BLaER1 treated with 17β-estradiol and CSF1 and Interleukin-3, amounts not matched to agents 10 nM and 100 nM (cell line): ENCODE measurements at regions not wholly inside any gene's neighbourhood (a gene's known extent, or its start where the extent isn't known, plus 50 kb on each side); places are given as distances from the start of the nearest gene placed in this dataset.

Experiments used
- H3K27ac ChIP-seq, 11 experiments: shearing (Covaris generic); formaldehyde crosslinking; 2 replicates each; pipeline ENCODE4 v1.8.1; 2022
- H3K27me3 ChIP-seq, 11 experiments: shearing (Covaris generic); formaldehyde crosslinking; 2 replicates each; pipeline ENCODE4 v1.8.1; 2022
- H3K36me3 ChIP-seq, 11 experiments: shearing (Covaris generic); formaldehyde crosslinking; 2 replicates each; pipeline ENCODE4 v1.8.1; 2022
- H3K4me1 ChIP-seq, 10 experiments: shearing (Covaris generic); formaldehyde crosslinking; 2 replicates each; pipeline ENCODE4 v1.8.1; 2022
- H3K4me2 ChIP-seq, 11 experiments: shearing (Covaris generic); formaldehyde crosslinking; 2 replicates each; pipeline ENCODE4 v1.8.1; 2022
- H3K4me3 ChIP-seq, 10 experiments: shearing (Covaris generic); formaldehyde crosslinking; 2 replicates each; pipeline ENCODE4 v1.8.1; 2022
- H3K9ac ChIP-seq, 11 experiments: shearing (Covaris generic); formaldehyde crosslinking; 2 replicates each; pipeline ENCODE4 v1.8.1; 2022
- H3K9me3 ChIP-seq, 11 experiments: shearing (Covaris generic); formaldehyde crosslinking; replicated peaks in 1 of 11; 2 replicates each; pipeline ENCODE4 v1.8.1; 2022
- H4K20me1 ChIP-seq, 11 experiments: shearing (Covaris generic); formaldehyde crosslinking; 2 replicates each; pipeline ENCODE4 v1.8.1; 2022
- Cebpa-rat ChIP-seq, 11 experiments: shearing (Covaris generic); IDR thresholded peaks; 2 replicates each; pipeline ENCODE4 v1.8.1; 2022

DNA sequence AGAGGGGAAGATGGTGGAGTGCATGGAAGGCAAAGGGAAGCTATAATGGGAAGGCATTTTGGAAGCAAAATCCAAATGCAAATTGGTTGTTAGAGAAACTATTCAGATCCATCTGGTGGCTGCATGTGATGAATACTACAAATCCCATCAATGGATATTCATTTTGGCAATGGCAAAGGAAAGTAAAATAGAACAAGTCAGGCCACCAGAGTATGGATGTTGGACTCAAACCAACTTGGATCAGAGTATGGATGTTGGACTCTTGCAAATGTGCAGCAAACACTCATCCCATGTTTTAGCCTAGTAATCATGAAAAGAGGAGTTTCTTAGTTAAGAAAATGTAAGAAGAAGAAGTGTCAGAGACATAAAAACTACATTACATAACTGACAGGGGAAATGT is 289.6 kb upstream of the DAB1 start:
- H3K9me3 ChIP-seq = peaks cover 0 to 48% (median 28%) of the 10 kb centered on the region in 11 experiments; a peak in 15 of 22 replicates
- H3K36me3 ChIP-seq = no peaks in the 10 kb centered on the region
- H3K4me1 ChIP-seq = peaks cover 0 to 41% (median 25%) of the 10 kb centered on the region in 10 experiments; a peak in 13 of 20 replicates
- H3K4me3 ChIP-seq = no peak overlapping the region
- no peak for TF ChIP-seq Cebpa-rat (IDR thresholded peaks at IDR 0.05)
- H3K4me2 ChIP-seq = peak overlapping the region in 3 of 11 experiments; percentile 52 to 57 (median 56); a peak in 2 of 22 replicates
- no peaks in the 10 kb centered on the region for H3K27me3 ChIP-seq
- no peak overlapping the region for H3K27ac ChIP-seq
- no peaks in the 10 kb centered on the region for H4K20me1 ChIP-seq
- H3K9ac ChIP-seq = no peak overlapping the region

DNA sequence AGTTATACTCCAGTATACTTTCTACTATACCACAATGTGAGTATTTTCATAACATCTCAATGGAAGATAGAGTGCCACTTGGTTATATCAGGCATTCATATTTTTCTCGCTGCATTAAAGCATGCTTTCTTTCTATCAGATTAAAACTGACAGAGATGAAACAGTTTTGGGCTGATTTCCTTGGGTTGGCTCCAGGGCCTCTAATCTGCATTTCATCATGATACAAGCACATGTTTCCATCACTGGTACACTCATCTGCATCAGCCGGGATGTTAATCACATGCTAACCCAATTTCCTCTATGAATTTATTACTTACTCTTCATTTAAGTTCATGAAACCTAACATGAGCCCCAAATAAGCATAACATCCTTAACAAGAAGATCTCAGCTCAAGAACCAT is 289.0 kb upstream of the DAB1 start:
- Histone ChIP-seq H3K4me2 (peak overlapping the region in 6 of 11 experiments; percentile 18 to 57 (median 54); a peak in 10 of 22 replicates), H3K9ac (no peak overlapping the region), H3K27me3 (no peaks in the 10 kb centered on the region), H3K36me3 (no peaks in the 10 kb centered on the region), H3K9me3 (peaks cover 0 to 54% (median 33%) of the 10 kb centered on the region in 11 experiments; a peak in 16 of 22 replicates), H3K4me3 (no peak overlapping the region), H3K4me1 (peaks cover 0 to 45% (median 25%) of the 10 kb centered on the region in 10 experiments; a peak in 13 of 20 replicates), H3K27ac (0 out of 22 replicates have a peak overlapping the region, but pooled peaks of 1 of the 11 experiments have one; percentile 20), H4K20me1 (no peaks in the 10 kb centered on the region)
- no peak for TF ChIP-seq Cebpa-rat (IDR thresholded peaks at IDR 0.05)

DNA sequence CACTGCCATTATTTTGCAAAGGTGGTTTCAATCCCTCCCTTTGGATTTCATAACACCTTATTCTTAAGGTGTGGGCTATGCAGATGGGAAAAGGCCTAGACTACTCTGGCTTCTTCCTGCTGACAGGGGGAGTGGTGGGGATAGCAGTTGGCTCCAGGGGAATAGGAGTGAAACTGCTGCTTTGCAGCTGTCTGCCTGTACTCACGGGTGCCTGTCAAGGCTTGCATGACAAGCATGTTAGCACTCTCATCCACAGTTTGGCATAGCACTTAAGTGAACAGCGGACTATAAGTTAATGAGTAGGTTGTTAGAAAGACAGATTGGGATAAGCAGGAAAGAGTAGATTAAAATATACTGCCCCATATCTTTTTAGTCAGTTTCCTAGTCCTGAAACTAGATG is 287.5 kb upstream of the DAB1 start:
- Histone ChIP-seq H3K4me2 (peak overlapping the region in 8 of 11 experiments; percentile 18 to 57 (median 44); a peak in 14 of 22 replicates), H3K27me3 (no peaks in the 10 kb centered on the region), H3K9me3 (peaks cover 0 to 54% (median 42%) of the 10 kb centered on the region in 11 experiments; a peak in 16 of 22 replicates), H3K27ac (no peak overlapping the region), H3K4me1 (peaks cover 0 to 47% (median 25%) of the 10 kb centered on the region in 10 experiments; a peak in 13 of 20 replicates), H3K36me3 (no peaks in the 10 kb centered on the region), H3K9ac (no peak overlapping the region), H4K20me1 (no peaks in the 10 kb centered on the region), H3K4me3 (no peak overlapping the region)
- no peak for TF ChIP-seq Cebpa-rat (IDR thresholded peaks at IDR 0.05)

DNA sequence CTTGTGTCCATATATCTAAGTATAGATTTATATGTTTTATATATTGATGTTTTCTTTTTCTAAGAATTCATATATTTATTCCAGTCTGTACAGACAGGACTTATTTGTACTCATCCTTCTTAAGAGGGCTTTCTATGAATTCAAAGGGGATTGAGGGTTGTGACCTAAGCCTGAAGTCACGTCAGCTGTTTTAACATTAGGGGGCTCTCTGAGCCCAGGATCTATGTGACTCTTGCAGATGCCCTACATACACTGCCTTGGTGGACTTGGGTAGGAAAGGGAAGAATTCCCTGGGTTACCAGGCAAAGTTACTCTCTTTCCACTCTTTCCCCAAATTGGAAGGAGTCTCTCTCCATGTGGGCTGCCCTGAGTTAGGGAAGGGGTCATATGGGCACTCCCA is 283.8 kb upstream of the DAB1 start:
- Histone ChIP-seq H3K27ac (no peak overlapping the region), H3K36me3 (no peaks in the 10 kb centered on the region), H3K9ac (no peak overlapping the region), H3K9me3 (peaks cover 0 to 27% (median 20%) of the 10 kb centered on the region in 11 experiments; a peak in 12 of 22 replicates), H3K4me2 (peak overlapping the region in 1 of 11 experiments; percentile 14; a peak in 1 of 22 replicates), H3K4me3 (no peak overlapping the region), H4K20me1 (no peaks in the 10 kb centered on the region), H3K4me1 (peaks cover 0 to 43% (median 18%) of the 10 kb centered on the region in 10 experiments; a peak in 13 of 20 replicates), H3K27me3 (no peaks in the 10 kb centered on the region)
- no peak for TF ChIP-seq Cebpa-rat (IDR thresholded peaks at IDR 0.05)

DNA sequence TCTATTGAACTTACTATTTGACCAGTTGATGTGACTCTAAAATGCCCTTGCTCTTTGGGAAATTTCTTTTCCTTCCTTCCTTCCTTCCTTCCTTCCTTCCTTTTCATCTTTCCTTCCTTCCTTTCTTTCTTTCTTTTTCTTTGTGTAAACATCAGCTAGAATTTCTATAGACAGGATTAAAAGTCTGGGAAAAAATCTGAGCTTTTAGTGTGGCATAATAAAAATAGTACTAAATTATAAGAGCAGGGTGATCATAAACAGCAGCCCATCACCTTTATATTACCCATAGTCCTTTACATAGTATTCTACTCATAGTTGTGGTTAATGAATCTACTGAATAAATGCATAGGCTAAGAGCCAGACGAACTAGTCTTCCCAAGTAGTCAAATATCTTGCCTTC is 281.0 kb upstream of the DAB1 start:
- Histone ChIP-seq H3K4me2 (no peak overlapping the region), H3K27ac (no peak overlapping the region), H3K9ac (no peak overlapping the region), H3K9me3 (peaks cover 0 to 37% (median 21%) of the 10 kb centered on the region in 11 experiments; a peak in 13 of 22 replicates), H4K20me1 (no peaks in the 10 kb centered on the region), H3K4me1 (peaks cover 0 to 16% (median 0%) of the 10 kb centered on the region in 10 experiments; a peak in 7 of 20 replicates), H3K27me3 (no peaks in the 10 kb centered on the region), H3K4me3 (no peak overlapping the region), H3K36me3 (no peaks in the 10 kb centered on the region)
- TF ChIP-seq Cebpa-rat (IDR thresholded peaks at IDR 0.05) = no peak

DNA sequence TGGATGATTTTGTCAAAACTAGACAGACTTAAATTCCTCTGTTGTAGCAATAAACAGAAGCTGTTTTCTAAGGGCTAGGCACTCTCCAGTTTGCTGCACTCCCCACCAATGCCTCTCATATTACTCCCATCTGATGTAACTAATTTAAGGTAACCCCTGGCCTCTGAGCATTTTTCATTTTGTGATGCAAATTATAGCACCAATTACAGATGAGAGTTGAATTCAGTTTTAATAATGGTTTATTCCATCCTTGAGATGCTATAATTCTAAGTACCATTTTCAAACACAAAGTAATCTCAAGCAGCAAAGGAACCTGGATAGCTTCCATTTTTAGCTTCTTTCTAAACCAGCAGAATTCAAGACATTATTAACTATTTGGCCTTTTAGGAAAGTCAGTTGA is 280.4 kb upstream of the DAB1 start:
- peaks cover 0 to 16% (median 0%) of the 10 kb centered on the region in 10 experiments; a peak in 7 of 20 replicates for H3K4me1 ChIP-seq
- no peaks in the 10 kb centered on the region for H4K20me1 ChIP-seq
- H3K4me2 ChIP-seq = no peak overlapping the region
- H3K9ac ChIP-seq = no peak overlapping the region
- H3K4me3 ChIP-seq = no peak overlapping the region
- TF ChIP-seq Cebpa-rat (IDR thresholded peaks at IDR 0.05) = no peak
- H3K36me3 ChIP-seq = no peaks in the 10 kb centered on the region
- no peak overlapping the region for H3K27ac ChIP-seq
- H3K27me3 ChIP-seq = no peaks in the 10 kb centered on the region
- peaks cover 0 to 32% (median 20%) of the 10 kb centered on the region in 11 experiments; a peak in 13 of 22 replicates for H3K9me3 ChIP-seq

DNA sequence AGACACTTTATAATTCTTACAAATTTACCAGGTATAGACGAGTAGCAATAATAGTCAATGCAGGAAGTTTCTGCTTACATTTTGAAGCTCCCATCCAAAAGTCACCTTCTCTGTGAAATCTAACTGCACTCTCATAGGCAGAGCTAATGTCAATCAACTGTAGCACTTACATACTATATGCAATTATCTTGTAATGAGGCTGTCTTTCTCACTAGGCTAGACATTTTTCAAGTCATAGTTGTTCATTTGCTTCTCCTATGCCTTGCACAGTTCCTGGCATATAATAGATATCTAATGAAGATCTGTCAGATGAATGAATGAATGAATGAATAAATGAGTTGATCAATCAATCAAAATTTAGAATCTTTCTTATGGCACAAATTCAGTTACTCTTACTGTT is 273.0 kb upstream of the DAB1 start:
- no peak overlapping the region for H3K9ac ChIP-seq
- no peak overlapping the region for H3K4me2 ChIP-seq
- no peak overlapping the region for H3K4me3 ChIP-seq
- H3K9me3 ChIP-seq = peaks cover 23 to 31% (median 25%) of the 10 kb centered on the region in 11 experiments
- H4K20me1 ChIP-seq = no peaks in the 10 kb centered on the region
- no peak for TF ChIP-seq Cebpa-rat (IDR thresholded peaks at IDR 0.05)
- H3K4me1 ChIP-seq = no peaks in the 10 kb centered on the region
- no peak overlapping the region for H3K27ac ChIP-seq
- no peaks in the 10 kb centered on the region; a peak in 2 of 22 replicates for H3K36me3 ChIP-seq
- H3K27me3 ChIP-seq = no peaks in the 10 kb centered on the region

DNA sequence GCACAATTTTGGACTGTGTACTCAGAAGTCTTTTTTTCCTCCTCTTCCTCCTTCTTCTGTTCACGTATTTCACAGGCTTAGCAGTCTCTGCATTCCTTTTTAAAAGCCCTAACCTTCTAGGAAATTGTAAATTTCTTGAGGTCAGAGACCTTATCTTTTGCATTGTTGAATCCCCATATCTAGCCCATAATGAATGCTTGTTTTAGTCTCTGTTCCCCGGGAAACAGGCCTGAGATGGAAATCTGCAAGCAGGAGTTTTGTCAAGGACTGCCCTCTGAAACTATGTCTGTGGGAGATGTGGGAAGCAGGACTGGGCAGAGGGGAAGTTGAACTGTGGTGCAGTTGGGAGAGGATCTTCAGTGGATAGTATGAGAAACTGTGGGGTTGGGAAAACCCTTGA is 272.2 kb upstream of the DAB1 start:
- no peaks in the 10 kb centered on the region for H4K20me1 ChIP-seq
- H3K9ac ChIP-seq = no peak overlapping the region
- H3K4me3 ChIP-seq = no peak overlapping the region
- no peak overlapping the region for H3K27ac ChIP-seq
- H3K4me2 ChIP-seq = no peak overlapping the region
- TF ChIP-seq Cebpa-rat (IDR thresholded peaks at IDR 0.05) = no peak
- no peaks in the 10 kb centered on the region for H3K4me1 ChIP-seq
- H3K9me3 ChIP-seq = peaks cover 32 to 37% (median 34%) of the 10 kb centered on the region in 11 experiments
- H3K36me3 ChIP-seq = no peaks in the 10 kb centered on the region; a peak in 2 of 22 replicates
- H3K27me3 ChIP-seq = no peaks in the 10 kb centered on the region

DNA sequence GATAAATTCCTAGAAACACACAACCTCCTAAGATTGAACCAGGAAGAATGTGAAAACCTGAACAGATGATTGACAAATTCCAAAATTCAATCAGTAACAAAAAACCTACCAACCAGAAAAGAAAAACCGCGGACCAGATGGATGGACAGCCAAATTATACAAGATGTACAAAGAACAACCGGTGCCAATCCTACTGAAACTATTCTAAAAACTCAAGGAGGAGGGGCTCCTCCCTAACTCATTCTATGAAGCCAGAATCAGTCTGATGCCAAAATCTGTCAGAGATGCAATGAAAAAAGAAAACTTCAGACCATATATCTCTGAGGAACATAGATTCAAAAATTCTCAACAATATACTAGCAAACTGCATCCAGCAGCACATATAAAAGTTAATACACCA is 262.4 kb upstream of the DAB1 start:
- H3K9ac ChIP-seq = no peak overlapping the region
- TF ChIP-seq Cebpa-rat (IDR thresholded peaks at IDR 0.05) = no peak
- H3K9me3 ChIP-seq = peaks cover 27 to 69% (median 52%) of the 10 kb centered on the region in 11 experiments
- H3K4me3 ChIP-seq = no peak overlapping the region
- H3K4me1 ChIP-seq = no peaks in the 10 kb centered on the region
- H3K4me2 ChIP-seq = no peak overlapping the region
- no peak overlapping the region for H3K27ac ChIP-seq
- no peaks in the 10 kb centered on the region for H4K20me1 ChIP-seq
- no peaks in the 10 kb centered on the region for H3K36me3 ChIP-seq
- no peaks in the 10 kb centered on the region for H3K27me3 ChIP-seq
